Skeletal muscle satellite cell (primary cell): ENCODE measurements at regions not wholly inside any gene's neighbourhood (a gene's known extent, or its start where the extent isn't known, plus 50 kb on each side); places are given as distances from the start of the nearest gene placed in this dataset.
"Not testable (repeated sequence)": the region's sequence is repeated elsewhere in the genome, so short reads cannot be mapped to it uniquely, and the experiment has no call there.

Source experiments
- H3K27me3 ChIP-seq: 2 replicates; pipeline ENCODE4 v1.7.0; 2013; ENCODE audit warnings: low read length; ENCODE audit not compliant: control insufficient read depth, insufficient read depth
- H3K36me3 ChIP-seq: 2 replicates; pipeline ENCODE4 v1.7.0; 2013; ENCODE audit warnings: mild to moderate bottlenecking, control low read depth, low read length; ENCODE audit not compliant: insufficient read depth
- H3K4me1 ChIP-seq: 2 replicates; pipeline ENCODE4 v1.7.0; 2013; ENCODE audit warnings: low read length; ENCODE audit not compliant: control insufficient read depth, insufficient read depth
- H3K4me2 ChIP-seq: 2 replicates; pipeline ENCODE4 v1.7.0; 2013; ENCODE audit warnings: mild to moderate bottlenecking, low read length
- H3K4me3 ChIP-seq: 2 replicates; pipeline ENCODE4 v1.7.0; 2013; ENCODE audit warnings: low read length
- H3K9ac ChIP-seq: 2 replicates; pipeline ENCODE4 v1.7.0; 2013; ENCODE audit warnings: mild to moderate bottlenecking, low read depth, low read length, moderate library complexity
- H3K9me3 ChIP-seq: replicated peaks from 2 replicates; pipeline ENCODE4 v1.7.0; 2013; ENCODE audit warnings: mild to moderate bottlenecking, control low read depth, low read length

- Histone ChIP-seq H3K4me3 (no peak overlapping the region), H3K4me1 (no peaks in the 10 kb centered on the region), H3K9me3 (no peaks in the 10 kb centered on the region), H3K4me2 (no peak overlapping the region), H3K9ac (no peak overlapping the region), H3K27me3 (no peaks in the 10 kb centered on the region), H3K36me3 (no peaks in the 10 kb centered on the region)
Observed at GRCh38 chr9:29564564-29564963, 1991.3 kb upstream of the C9orf72 start.

- Histone ChIP-seq H3K4me1 (no peaks in the 10 kb centered on the region), H3K9me3 (no peaks in the 10 kb centered on the region), H3K27me3 (no peaks in the 10 kb centered on the region), H3K9ac (no peak overlapping the region), H3K4me2 (no peak overlapping the region), H3K36me3 (no peaks in the 10 kb centered on the region), H3K4me3 (no peak overlapping the region)
Observed at GRCh38 chr9:29575219-29575618, 2001.9 kb upstream of the C9orf72 start.

GRCh38 chr9:29588361-29588760 is 2015.1 kb upstream of the C9orf72 start:
- no peaks in the 10 kb centered on the region for H3K27me3 ChIP-seq
- no peak overlapping the region for H3K4me2 ChIP-seq
- H3K4me1 ChIP-seq: no peaks in the 10 kb centered on the region
- no peak overlapping the region for H3K9ac ChIP-seq
- no peak overlapping the region for H3K4me3 ChIP-seq
- no peaks in the 10 kb centered on the region for H3K36me3 ChIP-seq
- no peaks in the 10 kb centered on the region for H3K9me3 ChIP-seq

GRCh38 chr9:29609282-29609681 is 2036.0 kb upstream of the C9orf72 start:
- Histone ChIP-seq H3K9me3 (no peaks in the 10 kb centered on the region), H3K36me3 (no peaks in the 10 kb centered on the region), H3K4me1 (no peaks in the 10 kb centered on the region), H3K27me3 (no peaks in the 10 kb centered on the region), H3K9ac (no peak overlapping the region), H3K4me2 (no peak overlapping the region), H3K4me3 (no peak overlapping the region)

GRCh38 chr9:29613773-29614172 is 2040.5 kb upstream of the C9orf72 start:
- Histone ChIP-seq H3K4me2 (no peak overlapping the region), H3K4me3 (no peak overlapping the region), H3K27me3 (no peaks in the 10 kb centered on the region), H3K4me1 (no peaks in the 10 kb centered on the region), H3K9ac (no peak overlapping the region), H3K36me3 (no peaks in the 10 kb centered on the region), H3K9me3 (no peaks in the 10 kb centered on the region)

- H3K4me2 ChIP-seq: no peak overlapping the region
- H3K27me3 ChIP-seq: no peaks in the 10 kb centered on the region
- H3K4me3 ChIP-seq: no peak overlapping the region
- H3K4me1 ChIP-seq: no peaks in the 10 kb centered on the region
- H3K9me3 ChIP-seq: no peaks in the 10 kb centered on the region
- no peaks in the 10 kb centered on the region for H3K36me3 ChIP-seq
- no peak overlapping the region for H3K9ac ChIP-seq
Observed at GRCh38 chr9:29616844-29617243, 2043.6 kb upstream of the C9orf72 start.

- Histone ChIP-seq H3K4me1 (no peaks in the 10 kb centered on the region), H3K4me2 (no peak overlapping the region), H3K4me3 (no peak overlapping the region), H3K9me3 (no peaks in the 10 kb centered on the region), H3K27me3 (no peaks in the 10 kb centered on the region), H3K9ac (no peak overlapping the region), H3K36me3 (no peaks in the 10 kb centered on the region)
Observed at GRCh38 chr9:29625292-29625731, 2052.0 kb upstream of the C9orf72 start.

GRCh38 chr9:29625931-29626330 is 2052.7 kb upstream of the C9orf72 start:
- no peaks in the 10 kb centered on the region for H3K36me3 ChIP-seq
- no peak overlapping the region for H3K4me2 ChIP-seq
- no peaks in the 10 kb centered on the region for H3K27me3 ChIP-seq
- no peak overlapping the region for H3K4me3 ChIP-seq
- H3K9me3 ChIP-seq: no peaks in the 10 kb centered on the region
- no peaks in the 10 kb centered on the region for H3K4me1 ChIP-seq
- H3K9ac ChIP-seq: no peak overlapping the region

GRCh38 chr9:29628856-29629255 is 2055.6 kb upstream of the C9orf72 start:
- not testable (repeated sequence) for H3K4me3 ChIP-seq, H3K9me3 ChIP-seq, H3K27me3 ChIP-seq, H3K4me1 ChIP-seq, H3K9ac ChIP-seq, H3K36me3 ChIP-seq, H3K4me2 ChIP-seq

- no peaks in the 10 kb centered on the region for H3K4me1 ChIP-seq
- H3K36me3 ChIP-seq: no peaks in the 10 kb centered on the region
- H3K27me3 ChIP-seq: no peaks in the 10 kb centered on the region
- H3K4me3 ChIP-seq: no peak overlapping the region
- H3K9ac ChIP-seq: no peak overlapping the region
- H3K4me2 ChIP-seq: no peak overlapping the region
- no peaks in the 10 kb centered on the region for H3K9me3 ChIP-seq
Observed at GRCh38 chr9:29637471-29638237, 2064.4 kb upstream of the C9orf72 start.

- Histone ChIP-seq H3K4me2 (no peak overlapping the region), H3K27me3 (no peaks in the 10 kb centered on the region), H3K9me3 (no peaks in the 10 kb centered on the region), H3K4me3 (no peak overlapping the region), H3K36me3 (no peaks in the 10 kb centered on the region), H3K9ac (no peak overlapping the region), H3K4me1 (no peaks in the 10 kb centered on the region)
Observed at GRCh38 chr9:29640507-29640906, 2067.2 kb upstream of the C9orf72 start.

- H3K4me3 ChIP-seq: no peak overlapping the region
- no peak overlapping the region for H3K9ac ChIP-seq
- no peaks in the 10 kb centered on the region for H3K36me3 ChIP-seq
- H3K9me3 ChIP-seq: no peaks in the 10 kb centered on the region
- H3K4me1 ChIP-seq: no peaks in the 10 kb centered on the region
- H3K4me2 ChIP-seq: no peak overlapping the region
- no peaks in the 10 kb centered on the region for H3K27me3 ChIP-seq
Observed at GRCh38 chr9:29644514-29644913, 2071.2 kb upstream of the C9orf72 start.
